Panc1 (cell line): ENCODE measurements at regions not wholly inside any gene's neighbourhood (a gene's known extent, or its start where the extent isn't known, plus 50 kb on each side); places are given as distances from the start of the nearest gene placed in this dataset.

Experiments
- ATAC-seq: fragments of 200-7000 bp; cut with Tn5 transposase; 2 replicates; pipeline ENCODE4 v1.9.1; 2020; ENCODE audit warnings: mild to moderate bottlenecking, moderate library complexity
- BruUV-seq: library from RNA; stranded (reverse); fragments of 400-500 nt; replicated peaks from 2 replicates; lab custom pipeline; 2021; lab: Mats Ljungman, UMichigan
- CTCF ChIA-PET: fragments of 300-600 bp; sonication (Branson Sonifier 250); formaldehyde crosslinking; loops from one replicate; lab custom pipeline; 2022; ENCODE audit warnings: antibody characterized with exemption; lab: Charles Lee
- POLR2A ChIA-PET: fragments of 300-600 bp; sonication (Branson Sonifier 250); formaldehyde crosslinking; loops from one replicate; lab custom pipeline; 2022; ENCODE audit warnings: antibody characterized with exemption; lab: Charles Lee
- DNase-seq: peaks from one replicate; pipeline ENCODE4 v3.0.0-alpha.2; 2010; ENCODE audit warnings: low read depth, low spot score
- H3K27ac ChIP-seq: 2 replicates; pipeline ENCODE4 v1.5.1; 2011; ENCODE audit warnings: mild to moderate bottlenecking, low read length, inconsistent platforms
- H3K27me3 ChIP-seq: fragments of 200-500 bp; sonication (Bioruptor generic); 2 replicates; pipeline ENCODE4 v1.6.0; 2014; ENCODE audit warnings: low read length, inconsistent platforms; ENCODE audit not compliant: control insufficient read depth, insufficient read depth
- H3K36me3 ChIP-seq: fragments of 200-500 bp; sonication (Bioruptor generic); 2 replicates; pipeline ENCODE4 v1.5.1; 2014; ENCODE audit warnings: inconsistent platforms, mild to moderate bottlenecking, low read length, moderate library complexity; ENCODE audit not compliant: control insufficient read depth, insufficient read depth
- H3K4me1 ChIP-seq: 2 replicates; pipeline ENCODE4 v1.5.1; 2011; ENCODE audit warnings: inconsistent platforms, mild to moderate bottlenecking, low read length, moderate library complexity; ENCODE audit not compliant: control insufficient read depth, insufficient read depth
- H3K4me3 ChIP-seq, 2 experiments: 2 replicates each; pipeline ENCODE4 v1.5.1; 2011 to 2012; ENCODE audit warnings: low read depth in 2 of 2, low read length in 2 of 2, mild to moderate bottlenecking in 2 of 2, inconsistent platforms in 1 of 2, moderate library complexity in 1 of 2
- H3K9me3 ChIP-seq: fragments of 200-500 bp; sonication (Bioruptor generic); 2 replicates; pipeline ENCODE4 v1.5.1; 2014; ENCODE audit warnings: low read depth, mild to moderate bottlenecking, inconsistent platforms, low read length, moderate library complexity; ENCODE audit not compliant: control insufficient read depth, insufficient read depth
- POLR2AphosphoS5 ChIP-seq: IDR thresholded peaks from 2 replicates; pipeline ENCODE4 v1.6.1; 2012; ENCODE audit warnings: mild to moderate bottlenecking, low read depth, low read length, moderate library complexity
- REST ChIP-seq, 2 experiments: IDR thresholded peaks; 2 replicates each; pipeline ENCODE4 v1.6.1; 2011 to 2012; ENCODE audit warnings: low read depth in 2 of 2, control low read depth in 1 of 2, low read length in 1 of 2, mild to moderate bottlenecking in 1 of 2, moderate library complexity in 1 of 2; ENCODE audit not compliant: insufficient read depth in 1 of 2
- SIN3A ChIP-seq: IDR thresholded peaks from 2 replicates; pipeline ENCODE4 v1.6.1; 2012; ENCODE audit warnings: low read depth, mild to moderate bottlenecking, low read length, moderate library complexity, borderline replicate concordance; ENCODE audit not compliant: insufficient read depth
- TCF7L2 ChIP-seq: IDR thresholded peaks from 2 replicates; pipeline ENCODE4 v1.6.1; 2011; ENCODE audit warnings: mild to moderate bottlenecking, low read depth, low read length, inconsistent platforms
- in situ Hi-C: cut with HindIII; loops from 2 replicates; pipeline ENCODE4 v1.10.0; 2016; ENCODE audit warnings: low sequenced_read_pairs, low pct_unique_long_range_greater_than_20kb
- intact Hi-C: fragments of 100-400 bp; cut with micrococcal nuclease; formaldehyde crosslinking; loops from one replicate; pipeline ENCODE4 v1.10.0; 2022; ENCODE audit not compliant: unreplicated experiment
- TF ChIP-seq, protein P1 (sequence below): fragments of 450-650 bp; IDR thresholded peaks from 2 replicates; pipeline ENCODE4 v1.5.1; 2017; ENCODE audit warnings: mild to moderate bottlenecking

DNA sequence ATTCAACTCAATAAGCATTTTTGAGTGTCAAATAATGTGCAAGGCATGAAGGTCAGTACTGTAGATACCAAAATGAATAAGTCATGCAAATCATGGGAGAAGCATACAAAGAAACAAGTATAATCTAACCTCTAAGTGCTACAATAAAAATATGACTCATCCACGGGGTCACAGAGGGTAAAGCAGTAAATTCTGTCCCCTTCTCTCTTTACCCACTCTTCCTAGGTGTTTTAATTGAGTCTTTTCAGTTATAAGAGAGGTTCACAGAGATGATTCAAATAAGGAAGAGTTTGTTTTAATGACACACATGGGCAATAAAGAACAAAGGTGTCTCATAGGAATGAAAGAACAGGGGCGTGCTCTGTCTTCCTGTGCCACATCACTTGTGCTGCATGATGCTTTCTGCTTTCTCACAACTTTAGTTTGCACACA is 71.5 kb upstream of the DAAM1 start:
- DNase-seq = no peak
- Histone ChIP-seq H3K27ac (no peak overlapping the region), H3K27me3 (no peaks in the 10 kb centered on the region; the same call in 1 of the 2 replicates), H3K4me1 (no peaks in the 10 kb centered on the region), H3K4me3 (no peak overlapping the region), H3K9me3 (no peaks in the 10 kb centered on the region), H3K36me3 (no peaks in the 10 kb centered on the region)
- in situ Hi-C loops = no loop called here
- ChIA-PET POLR2A (no interaction called here), CTCF (no interaction called here)
- no TSS peak for BruUV-seq
- no peak for ATAC-seq
- intact Hi-C loops = no loop called here
- TF ChIP-seq, protein P1, sequence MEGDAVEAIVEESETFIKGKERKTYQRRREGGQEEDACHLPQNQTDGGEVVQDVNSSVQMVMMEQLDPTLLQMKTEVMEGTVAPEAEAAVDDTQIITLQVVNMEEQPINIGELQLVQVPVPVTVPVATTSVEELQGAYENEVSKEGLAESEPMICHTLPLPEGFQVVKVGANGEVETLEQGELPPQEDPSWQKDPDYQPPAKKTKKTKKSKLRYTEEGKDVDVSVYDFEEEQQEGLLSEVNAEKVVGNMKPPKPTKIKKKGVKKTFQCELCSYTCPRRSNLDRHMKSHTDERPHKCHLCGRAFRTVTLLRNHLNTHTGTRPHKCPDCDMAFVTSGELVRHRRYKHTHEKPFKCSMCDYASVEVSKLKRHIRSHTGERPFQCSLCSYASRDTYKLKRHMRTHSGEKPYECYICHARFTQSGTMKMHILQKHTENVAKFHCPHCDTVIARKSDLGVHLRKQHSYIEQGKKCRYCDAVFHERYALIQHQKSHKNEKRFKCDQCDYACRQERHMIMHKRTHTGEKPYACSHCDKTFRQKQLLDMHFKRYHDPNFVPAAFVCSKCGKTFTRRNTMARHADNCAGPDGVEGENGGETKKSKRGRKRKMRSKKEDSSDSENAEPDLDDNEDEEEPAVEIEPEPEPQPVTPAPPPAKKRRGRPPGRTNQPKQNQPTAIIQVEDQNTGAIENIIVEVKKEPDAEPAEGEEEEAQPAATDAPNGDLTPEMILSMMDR = no peak
- TF ChIP-seq TCF7L2 (no peak), POLR2AphosphoS5 (no peak), SIN3A (no peak), REST (IDR thresholded peaks at IDR 0.05; ENCODE audit: insufficient read depth in 1 of 2, low read depth in 2 of 2, low read length in 1 of 2) (no peak)

- no peak for ATAC-seq
- ChIA-PET CTCF (interaction anchor here (0.7 kb wide), 1 partner anchor 46 kb away, joined by 3 read pairs; no protein-coding TSS in a partner anchor), POLR2A (no interaction called here)
- in situ Hi-C loops (no loop called here), intact Hi-C loops (no loop called here)
- Histone ChIP-seq H3K4me3 (no peak overlapping the region), H3K9me3 (no peaks in the 10 kb centered on the region), H3K36me3 (no peaks in the 10 kb centered on the region), H3K4me1 (no peaks in the 10 kb centered on the region), H3K27ac (no peak overlapping the region), H3K27me3 (peaks cover 4% of the 10 kb centered on the region; the same call in 1 of the 2 replicates)
- TF ChIP-seq POLR2AphosphoS5 = no peak
- no peak for TF ChIP-seq TCF7L2
- TF ChIP-seq SIN3A = no peak
- TF ChIP-seq, protein P1 = no peak
- TF ChIP-seq REST (IDR thresholded peaks at IDR 0.05; ENCODE audit: insufficient read depth in 1 of 2, low read depth in 2 of 2, low read length in 1 of 2) = no peak
- no peak for DNase-seq
- BruUV-seq = no TSS peak
Observed at GRCh38 chr14:59117754-59118528, 70.5 kb upstream of the DAAM1 start.
